GM18868 (cell line): ENCODE measurements at regions not wholly inside any gene's neighbourhood (a gene's known extent, or its start where the extent isn't known, plus 50 kb on each side); places are given as distances from the start of the nearest gene placed in this dataset.

Source experiments
- ATAC-seq: cut with Tn5 transposase; IDR thresholded peaks from one replicate; pipeline ENCODE4 v1.9.1; 2021; ENCODE audit warnings: mild to moderate bottlenecking, moderate library complexity; ENCODE audit not compliant: unreplicated experiment

GRCh38 chr13:86710896-86711295 lies 911.7 kb upstream of the SLITRK6 start:
- ATAC-seq, result no peak

DNA sequence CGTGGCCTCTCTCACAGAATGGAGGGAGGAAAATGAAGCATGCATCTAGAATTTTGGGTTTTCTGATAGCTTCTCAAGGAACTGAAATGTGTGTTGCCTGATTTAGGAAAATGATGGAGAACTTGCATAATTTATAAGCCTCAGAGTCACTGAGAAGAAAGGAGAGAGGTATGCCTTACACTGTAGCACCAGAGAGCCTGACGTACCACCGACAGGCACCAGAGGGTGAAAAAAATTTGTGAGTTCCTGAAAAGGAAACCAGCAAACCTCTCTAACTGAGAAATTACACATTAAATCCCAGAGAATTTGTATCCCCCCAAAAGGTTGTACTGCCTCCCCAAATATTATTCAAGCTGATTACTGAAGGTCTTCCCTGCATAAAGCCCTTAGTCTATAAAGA lies 915.3 kb upstream of the SLITRK6 start:
- ATAC-seq, result no peak

DNA sequence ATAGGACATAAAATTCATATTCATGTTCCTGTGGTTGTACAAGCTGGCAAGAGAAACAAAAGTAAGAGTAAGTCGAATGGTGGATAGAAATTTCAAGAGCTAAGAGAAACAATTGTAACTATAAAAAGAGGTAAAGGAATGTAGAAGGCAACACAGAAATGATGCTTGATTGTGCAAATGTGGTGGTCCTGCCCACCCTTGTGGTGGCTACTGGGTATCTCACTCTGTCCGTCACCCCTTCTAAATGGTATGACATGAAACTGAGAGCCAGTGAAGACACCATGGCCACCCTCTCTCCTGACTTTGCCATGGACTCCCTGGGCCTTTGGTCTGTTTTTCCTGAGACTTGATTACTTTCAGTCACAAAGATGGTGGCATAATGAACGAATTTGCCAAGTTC lies 925.9 kb upstream of the SLITRK6 start:
- ATAC-seq, result no peak

GRCh38 chr13:86729206-86729605 lies 930.0 kb upstream of the SLITRK6 start:
- ATAC-seq, result no peak

DNA sequence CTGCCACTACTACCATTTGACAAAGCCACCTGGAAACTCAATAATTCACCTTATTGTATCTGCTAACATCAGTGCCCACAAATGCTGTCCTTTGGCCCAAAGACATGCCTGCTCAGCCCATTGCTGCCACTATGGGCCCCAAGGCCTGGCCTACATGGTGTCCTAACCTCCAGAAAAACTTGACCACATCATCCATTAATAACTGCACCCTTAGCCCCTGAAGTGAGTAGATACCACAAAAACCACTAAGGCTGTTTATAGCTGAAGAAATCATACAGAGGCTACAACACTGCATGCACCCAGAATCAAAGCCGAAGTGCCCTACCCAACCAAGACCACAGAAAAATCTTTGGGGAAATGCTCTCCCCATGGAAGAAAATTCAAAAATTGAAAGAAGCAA lies 932.8 kb upstream of the SLITRK6 start:
- no peak for ATAC-seq

DNA sequence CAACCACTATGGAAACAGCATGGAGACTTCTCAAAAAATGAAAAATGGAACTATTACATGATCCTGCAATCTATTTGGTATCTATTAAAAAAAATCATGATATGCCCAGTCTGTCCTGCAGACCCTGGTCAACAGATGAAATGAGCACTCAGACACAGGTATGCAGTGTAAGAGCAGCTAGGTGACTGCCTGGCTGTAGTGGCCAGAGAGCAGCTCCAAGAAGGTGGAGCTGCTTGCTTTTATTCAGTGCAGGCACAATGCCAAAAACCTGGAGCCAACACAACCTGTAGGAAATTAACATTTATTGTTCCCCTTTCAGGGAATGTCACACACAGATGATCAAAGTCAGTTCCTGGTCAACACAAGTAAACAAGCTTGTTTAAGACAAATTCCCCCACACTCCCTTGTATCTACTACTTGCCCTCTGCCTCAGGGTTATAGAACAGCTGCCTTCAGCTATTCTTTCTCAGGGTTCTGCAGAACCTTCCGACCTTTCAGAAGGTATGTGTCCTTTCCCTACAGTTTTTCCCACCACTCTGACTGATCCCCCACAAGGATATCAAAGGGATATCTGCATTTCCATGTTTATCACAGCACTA lies 933.7 kb upstream of the SLITRK5 start:
- ATAC-seq, result no peak

DNA sequence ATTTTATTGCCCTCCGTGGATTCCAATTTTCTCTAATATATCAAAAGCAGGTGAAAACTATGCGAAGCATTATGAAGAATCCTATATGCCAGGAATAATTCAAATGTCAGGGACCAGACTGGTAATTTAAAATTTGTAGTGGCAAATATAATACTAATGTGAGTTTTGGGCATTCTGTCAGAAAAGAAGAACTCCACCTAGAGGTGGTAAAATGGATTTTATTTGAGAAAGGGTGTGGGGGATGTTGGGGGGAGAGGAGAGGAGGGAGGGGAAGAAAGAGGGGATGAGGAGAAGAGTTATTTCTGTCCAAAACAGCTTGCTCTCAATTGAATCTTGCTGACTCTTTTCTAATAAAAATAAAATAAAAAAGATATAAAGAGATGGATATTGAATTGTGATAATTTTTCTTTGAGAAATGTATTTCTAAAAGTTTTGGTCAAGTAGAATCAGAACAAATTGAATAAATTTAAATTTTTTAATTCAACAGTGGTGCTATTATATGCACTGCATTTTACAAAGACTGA lies 929.3 kb upstream of the SLITRK5 start:
- ATAC-seq, result no peak

GRCh38 chr13:86757236-86757978 lies 913.8 kb upstream of the SLITRK5 start:
- ATAC-seq, result no peak

DNA sequence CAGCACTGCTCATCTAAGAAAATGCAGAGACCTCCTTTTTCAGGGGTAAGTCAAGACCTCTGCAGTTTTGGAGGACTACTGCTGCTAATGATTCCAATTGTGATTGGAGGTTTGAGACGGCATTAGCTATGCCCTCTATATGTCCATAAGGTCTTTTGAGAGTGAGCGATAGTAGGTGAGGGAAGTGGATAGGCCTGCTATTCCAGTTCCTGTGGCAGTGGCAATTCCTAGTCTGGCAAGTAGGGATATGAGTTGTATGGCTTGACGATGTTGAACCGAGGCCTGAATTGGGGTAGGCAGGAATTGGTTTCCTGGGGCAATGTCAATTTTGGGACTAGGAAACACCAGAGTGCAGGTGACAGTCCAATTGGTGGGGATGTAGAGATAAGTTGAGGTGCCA lies 913.1 kb upstream of the SLITRK5 start:
- no peak for ATAC-seq

DNA sequence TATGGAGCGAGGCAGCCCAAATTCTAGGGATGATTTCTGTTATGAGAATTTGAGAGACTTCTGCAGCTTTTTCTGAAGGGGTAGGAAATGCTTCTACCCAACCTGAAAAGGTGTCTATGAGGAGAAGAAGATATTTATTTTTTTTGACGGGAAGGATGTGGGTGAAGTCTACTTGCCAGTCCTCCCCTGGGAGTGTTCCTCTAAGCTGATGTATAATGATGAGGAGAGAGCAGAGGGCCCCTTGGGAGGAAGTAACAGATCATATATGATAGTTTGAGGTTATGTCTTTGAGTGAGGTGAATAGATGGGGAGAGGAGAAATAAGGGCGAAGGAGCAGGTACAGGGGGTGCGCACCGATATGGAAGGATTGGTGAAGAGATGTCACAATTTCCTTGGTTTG lies 910.6 kb upstream of the SLITRK5 start:
- ATAC-seq, result no peak

- no peak for ATAC-seq
Observed at GRCh38 chr13:86765462-86765861, 905.7 kb upstream of the SLITRK5 start.

DNA sequence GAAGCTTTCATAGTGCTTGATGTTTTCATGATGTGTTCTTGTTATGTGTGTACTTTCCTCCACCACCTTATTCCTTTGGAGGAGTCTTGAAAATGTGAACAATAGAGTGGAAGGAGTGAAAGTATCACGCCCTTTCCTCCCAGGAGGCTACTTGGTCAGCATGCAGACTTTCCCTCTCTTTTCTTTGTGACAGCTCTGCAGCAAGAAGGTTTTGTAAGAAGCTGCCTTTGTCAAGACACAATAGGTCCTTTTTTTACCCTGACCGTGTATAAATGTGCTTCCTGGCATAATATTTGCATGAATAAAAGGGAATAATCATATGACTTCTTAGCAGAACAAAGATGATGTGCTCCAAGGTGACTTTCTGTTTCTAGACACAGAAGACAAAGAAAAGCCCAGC lies 882.6 kb upstream of the SLITRK5 start:
- ATAC-seq, result no peak

DNA sequence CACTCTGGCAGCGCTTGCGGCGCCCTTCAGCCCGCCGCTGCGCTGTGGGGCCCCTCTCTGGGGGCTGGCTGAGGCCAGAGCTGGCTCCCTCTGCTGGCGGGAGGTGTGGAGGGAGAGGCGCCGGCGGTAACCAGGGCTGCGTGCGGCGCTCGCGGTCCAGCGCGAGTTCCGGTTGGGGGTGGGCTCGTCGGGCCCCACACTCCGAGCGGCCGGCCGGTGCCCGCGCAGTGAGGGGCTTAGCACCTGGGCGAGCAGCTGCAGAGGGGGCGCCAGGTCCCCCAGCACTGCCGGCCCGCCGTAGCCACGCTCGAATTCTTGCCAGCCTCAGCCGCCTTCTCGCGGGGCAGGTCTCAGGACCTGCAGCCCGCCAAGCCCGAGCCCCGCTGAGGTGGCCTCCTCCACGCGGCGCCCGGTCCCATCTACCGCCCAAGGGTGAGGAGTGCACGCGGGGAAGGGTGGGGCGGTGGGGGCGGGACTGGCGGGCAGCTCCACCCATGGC lies 879.0 kb upstream of the SLITRK5 start:
- ATAC-seq, result no peak

GRCh38 chr13:86795858-86796257 lies 875.3 kb upstream of the SLITRK5 start:
- ATAC-seq, result no peak

GRCh38 chr13:86810361-86810760 lies 860.8 kb upstream of the SLITRK5 start:
- ATAC-seq, result no peak

GRCh38 chr13:86813198-86813597 lies 858.0 kb upstream of the SLITRK5 start:
- ATAC-seq, result no peak

- ATAC-seq, result no peak
Observed at GRCh38 chr13:86825410-86825809, 845.8 kb upstream of the SLITRK5 start.

- no peak for ATAC-seq
Observed at GRCh38 chr13:86826232-86826631, 844.9 kb upstream of the SLITRK5 start.

GRCh38 chr13:86830046-86830445 lies 841.1 kb upstream of the SLITRK5 start:
- no peak for ATAC-seq

GRCh38 chr13:86831084-86831483 lies 840.1 kb upstream of the SLITRK5 start:
- no peak for ATAC-seq

DNA sequence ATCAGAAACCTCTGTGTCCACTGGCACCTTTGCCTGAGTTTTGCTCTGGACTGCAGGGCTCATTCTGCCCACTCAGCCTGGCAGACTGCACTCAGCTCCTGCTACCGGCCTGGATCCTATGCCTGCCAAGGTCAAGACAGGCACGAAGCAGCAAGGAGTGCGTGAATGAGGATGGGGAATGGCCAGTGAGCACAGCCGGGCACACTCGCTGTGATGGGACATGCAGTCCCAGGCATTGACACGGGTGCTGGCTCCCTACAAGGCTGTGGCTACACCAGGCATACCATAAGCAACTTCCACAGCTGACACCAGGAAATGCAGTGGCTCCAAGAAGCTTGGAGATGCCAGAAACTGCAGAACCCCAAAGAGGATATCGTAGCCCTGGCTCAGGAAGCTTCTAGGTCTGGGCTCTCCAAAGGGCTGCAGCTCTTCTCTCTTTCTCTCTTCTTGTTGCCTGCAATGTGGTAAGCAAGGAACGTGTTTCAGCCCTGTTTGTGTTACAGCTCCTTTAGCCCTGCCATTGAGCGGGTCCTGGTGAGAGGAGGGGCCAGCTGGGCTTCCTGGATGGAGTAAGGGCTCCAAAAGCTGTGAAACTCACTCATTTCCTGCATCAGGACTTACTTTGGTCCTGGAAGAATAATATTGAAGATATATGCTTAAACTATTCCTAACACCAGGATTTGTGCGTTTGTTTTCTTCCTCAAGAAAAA lies 832.6 kb upstream of the SLITRK5 start:
- no peak for ATAC-seq

DNA sequence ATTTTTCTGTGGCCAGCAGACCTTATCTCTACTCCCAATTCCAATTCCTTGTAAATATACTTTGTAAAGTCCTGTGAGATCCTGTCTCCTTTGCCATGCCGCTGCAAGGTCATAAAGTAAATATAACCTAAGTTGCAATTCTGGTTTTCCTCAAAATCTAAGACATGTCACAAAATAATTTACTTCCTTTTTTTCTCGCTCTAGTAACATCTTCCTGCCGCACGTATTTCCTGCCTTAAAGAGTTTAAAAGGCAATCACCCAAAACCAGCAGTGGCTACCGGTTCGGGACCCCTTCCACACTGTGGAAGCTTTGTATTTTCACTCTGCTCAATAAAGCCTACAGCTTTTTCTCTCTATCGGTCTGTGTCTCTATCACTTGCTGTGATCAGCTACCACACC lies 832.0 kb upstream of the SLITRK5 start:
- no peak for ATAC-seq
